ENCODE measurements at regions not wholly inside any gene's neighbourhood (a gene's known extent, or its start where the extent isn't known, plus 50 kb on each side); places are given as distances from the start of the nearest gene placed in this dataset.

- Histone ChIP-seq H2BK5ac (ENCODE audit: low read length) (no peak overlapping the region), H4K91ac (ENCODE audit: low read depth, low read length, poor library complexity) (no peak overlapping the region), H3K4me1 (ENCODE audit: control insufficient read depth in 2 of 2, insufficient read depth in 1 of 2, low read depth in 1 of 2, low read length in 2 of 2) (no peaks in the 10 kb centered on the region), H3K23ac (ENCODE audit: low read depth, low read length, poor library complexity) (no peak overlapping the region), H3K18ac (ENCODE audit: low read length) (no peak overlapping the region), H3K27me3 (ENCODE audit: control insufficient read depth in 3 of 3, insufficient read depth in 3 of 3, low read depth in 1 of 3, low read length in 3 of 3) (peaks cover 0 to 3% (median 0%) of the 10 kb centered on the region in 3 experiments), H3K4me2 (ENCODE audit: insufficient read depth, low read length, poor library complexity, severe bottlenecking) (no peak overlapping the region), H3K36me3 (replicated peaks in 1 of 2; ENCODE audit: control insufficient read depth in 2 of 2, insufficient read depth in 2 of 2, low read length in 2 of 2) (no peaks in the 10 kb centered on the region), H3K14ac (ENCODE audit: low read length) (no peak overlapping the region), H2BK120ac (ENCODE audit: low read depth, low read length) (no peak overlapping the region), H3K9me3 (replicated peaks in 1 of 2; ENCODE audit: control insufficient read depth in 2 of 2, insufficient read depth in 1 of 2, low read depth in 1 of 2, low read length in 2 of 2) (no peaks in the 10 kb centered on the region), H2AFZ (ENCODE audit: low read length) (no peak overlapping the region), H2BK12ac (ENCODE audit: low read length) (no peak overlapping the region), H3K27ac (replicated peaks; ENCODE audit: low read length) (no peak overlapping the region), H4K8ac (ENCODE audit: low read depth, low read length) (no peak overlapping the region), H3K79me1 (ENCODE audit: low read depth, low read length) (no peaks in the 10 kb centered on the region), H3K4me3 (ENCODE audit: low read length in 2 of 2) (no peak overlapping the region), H2BK15ac (ENCODE audit: low read length) (no peak overlapping the region), H2AK5ac (ENCODE audit: low read depth, low read length) (no peak overlapping the region), H3K9ac (ENCODE audit: low read depth, low read length, poor library complexity) (no peak overlapping the region), H3K4ac (ENCODE audit: low read length) (no peak overlapping the region)
- DNase-seq (ENCODE audit: low spot score) = no peak
- WGBS, 2 donors (ENCODE audit: extremely low coverage in 2 of 2, insufficient read length in 2 of 2, insufficient replicate concordance in 1 of 2) = no CpG with 5 or more reads among the region's 10 CpGs
These were observed 87.6 kb downstream of the DRD1 start for GRCh38 chr5:175356428-175356827.

GRCh38 chr5:175354964-175355363, 89.0 kb downstream of the DRD1 start:
- H3K9me3 ChIP-seq (replicated peaks in 1 of 2; ENCODE audit: control insufficient read depth in 2 of 2, insufficient read depth in 1 of 2, low read depth in 1 of 2, low read length in 2 of 2) = no peaks in the 10 kb centered on the region
- no peaks in the 10 kb centered on the region for H3K27me3 ChIP-seq (ENCODE audit: control insufficient read depth in 3 of 3, insufficient read depth in 3 of 3, low read depth in 1 of 3, low read length in 3 of 3)
- peaks cover 0 to 2% of the 10 kb centered on the region in 2 donors for H3K4me1 ChIP-seq (ENCODE audit: control insufficient read depth in 2 of 2, insufficient read depth in 1 of 2, low read depth in 1 of 2, low read length in 2 of 2)
- H3K18ac ChIP-seq (ENCODE audit: low read length) = no peak overlapping the region
- no peak overlapping the region for H3K4me2 ChIP-seq (ENCODE audit: insufficient read depth, low read length, poor library complexity, severe bottlenecking)
- no peaks in the 10 kb centered on the region for H3K79me1 ChIP-seq (ENCODE audit: low read depth, low read length)
- H3K36me3 ChIP-seq (replicated peaks in 1 of 2; ENCODE audit: control insufficient read depth in 2 of 2, insufficient read depth in 2 of 2, low read length in 2 of 2) = no peaks in the 10 kb centered on the region
- no peak for DNase-seq (ENCODE audit: low spot score)
- no CpG with 5 or more reads among the region's 8 CpGs for WGBS, 2 donors (ENCODE audit: extremely low coverage in 2 of 2, insufficient read length in 2 of 2, insufficient replicate concordance in 1 of 2)
- no peak overlapping the region for H4K8ac ChIP-seq (ENCODE audit: low read depth, low read length)
- H3K14ac ChIP-seq (ENCODE audit: low read length) = no peak overlapping the region
- no peak overlapping the region for H2AK5ac ChIP-seq (ENCODE audit: low read depth, low read length)
- no peak overlapping the region for H2BK12ac ChIP-seq (ENCODE audit: low read length)
- no peak overlapping the region for H2AFZ ChIP-seq (ENCODE audit: low read length)
- no peak overlapping the region for H3K4ac ChIP-seq (ENCODE audit: low read length)
- H4K91ac ChIP-seq (ENCODE audit: low read depth, low read length, poor library complexity) = no peak overlapping the region
- H2BK15ac ChIP-seq (ENCODE audit: low read length) = no peak overlapping the region
- H3K4me3 ChIP-seq (ENCODE audit: low read length in 2 of 2) = no peak overlapping the region
- H2BK120ac ChIP-seq (ENCODE audit: low read depth, low read length) = no peak overlapping the region
- H3K9ac ChIP-seq (ENCODE audit: low read depth, low read length, poor library complexity) = no peak overlapping the region
- no peak overlapping the region for H3K23ac ChIP-seq (ENCODE audit: low read depth, low read length, poor library complexity)
- H3K27ac ChIP-seq (replicated peaks; ENCODE audit: low read length) = no peak overlapping the region
- no peak overlapping the region for H2BK5ac ChIP-seq (ENCODE audit: low read length)

- no peak overlapping the region for H3K27ac ChIP-seq (replicated peaks; ENCODE audit: low read length)
- no peak overlapping the region for H3K23ac ChIP-seq (ENCODE audit: low read depth, low read length, poor library complexity)
- H3K9ac ChIP-seq (ENCODE audit: low read depth, low read length, poor library complexity) = no peak overlapping the region
- H3K27me3 ChIP-seq (ENCODE audit: control insufficient read depth in 3 of 3, insufficient read depth in 3 of 3, low read depth in 1 of 3, low read length in 3 of 3) = no peaks in the 10 kb centered on the region
- H3K4me1 ChIP-seq (ENCODE audit: control insufficient read depth in 2 of 2, insufficient read depth in 1 of 2, low read depth in 1 of 2, low read length in 2 of 2) = peaks cover 0 to 2% of the 10 kb centered on the region in 2 donors
- H3K18ac ChIP-seq (ENCODE audit: low read length) = no peak overlapping the region
- WGBS, 2 donors (ENCODE audit: extremely low coverage in 2 of 2, insufficient read length in 2 of 2, insufficient replicate concordance in 1 of 2) = no CpG with 5 or more reads among the region's 2 CpGs
- no peaks in the 10 kb centered on the region for H3K36me3 ChIP-seq (replicated peaks in 1 of 2; ENCODE audit: control insufficient read depth in 2 of 2, insufficient read depth in 2 of 2, low read length in 2 of 2)
- H4K91ac ChIP-seq (ENCODE audit: low read depth, low read length, poor library complexity) = no peak overlapping the region
- no peak overlapping the region for H3K4me2 ChIP-seq (ENCODE audit: insufficient read depth, low read length, poor library complexity, severe bottlenecking)
- no peak overlapping the region for H2BK120ac ChIP-seq (ENCODE audit: low read depth, low read length)
- no peak overlapping the region for H3K14ac ChIP-seq (ENCODE audit: low read length)
- H4K8ac ChIP-seq (ENCODE audit: low read depth, low read length) = no peak overlapping the region
- H2BK5ac ChIP-seq (ENCODE audit: low read length) = no peak overlapping the region
- H3K4me3 ChIP-seq (ENCODE audit: low read length in 2 of 2) = no peak overlapping the region
- no peak overlapping the region for H2AFZ ChIP-seq (ENCODE audit: low read length)
- H2BK15ac ChIP-seq (ENCODE audit: low read length) = no peak overlapping the region
- H3K4ac ChIP-seq (ENCODE audit: low read length) = no peak overlapping the region
- H3K9me3 ChIP-seq (replicated peaks in 1 of 2; ENCODE audit: control insufficient read depth in 2 of 2, insufficient read depth in 1 of 2, low read depth in 1 of 2, low read length in 2 of 2) = no peaks in the 10 kb centered on the region
- no peak overlapping the region for H2AK5ac ChIP-seq (ENCODE audit: low read depth, low read length)
- no peak for DNase-seq (ENCODE audit: low spot score)
- H2BK12ac ChIP-seq (ENCODE audit: low read length) = no peak overlapping the region
- H3K79me1 ChIP-seq (ENCODE audit: low read depth, low read length) = no peaks in the 10 kb centered on the region
These were observed 90.1 kb downstream of the DRD1 start for GRCh38 chr5:175353926-175354325.

- Histone ChIP-seq H3K4me3 (ENCODE audit: low read length in 2 of 2) (no peak overlapping the region), H3K27ac (replicated peaks; ENCODE audit: low read length) (no peak overlapping the region), H3K4me2 (ENCODE audit: insufficient read depth, low read length, poor library complexity, severe bottlenecking) (no peak overlapping the region), H2BK15ac (ENCODE audit: low read length) (no peak overlapping the region), H3K4ac (ENCODE audit: low read length) (no peak overlapping the region), H2AFZ (ENCODE audit: low read length) (no peak overlapping the region), H2BK120ac (ENCODE audit: low read depth, low read length) (no peak overlapping the region), H3K27me3 (ENCODE audit: control insufficient read depth in 3 of 3, insufficient read depth in 3 of 3, low read depth in 1 of 3, low read length in 3 of 3) (no peaks in the 10 kb centered on the region), H3K9ac (ENCODE audit: low read depth, low read length, poor library complexity) (no peak overlapping the region), H3K9me3 (replicated peaks in 1 of 2; ENCODE audit: control insufficient read depth in 2 of 2, insufficient read depth in 1 of 2, low read depth in 1 of 2, low read length in 2 of 2) (no peaks in the 10 kb centered on the region), H3K4me1 (ENCODE audit: control insufficient read depth in 2 of 2, insufficient read depth in 1 of 2, low read depth in 1 of 2, low read length in 2 of 2) (peaks cover 0 to 4% of the 10 kb centered on the region in 2 donors), H2BK5ac (ENCODE audit: low read length) (no peak overlapping the region), H4K91ac (ENCODE audit: low read depth, low read length, poor library complexity) (no peak overlapping the region), H2BK12ac (ENCODE audit: low read length) (no peak overlapping the region), H3K36me3 (replicated peaks in 1 of 2; ENCODE audit: control insufficient read depth in 2 of 2, insufficient read depth in 2 of 2, low read length in 2 of 2) (no peaks in the 10 kb centered on the region), H2AK5ac (ENCODE audit: low read depth, low read length) (no peak overlapping the region), H3K18ac (ENCODE audit: low read length) (no peak overlapping the region), H3K23ac (ENCODE audit: low read depth, low read length, poor library complexity) (no peak overlapping the region), H4K8ac (ENCODE audit: low read depth, low read length) (no peak overlapping the region), H3K79me1 (ENCODE audit: low read depth, low read length) (no peaks in the 10 kb centered on the region), H3K14ac (ENCODE audit: low read length) (no peak overlapping the region)
- DNase-seq (ENCODE audit: low spot score) = no peak
- no CpG with 5 or more reads among the region's 7 CpGs for WGBS, 2 donors (ENCODE audit: extremely low coverage in 2 of 2, insufficient read length in 2 of 2, insufficient replicate concordance in 1 of 2)
These were observed 91.9 kb downstream of the DRD1 start for GRCh38 chr5:175351897-175352590.

Data from neuronal stem cell (in vitro differentiated cells).